CD4-positive, alpha-beta T cell treated with Interleukin-6 for 4 hours (primary cell): ENCODE measurements at regions not wholly inside any gene's neighbourhood (a gene's known extent, or its start where the extent isn't known, plus 50 kb on each side); places are given as distances from the start of the nearest gene placed in this dataset.

Source experiments
- DNase-seq: peaks from one replicate; pipeline ENCODE4 v3.0.0-alpha.2; 2020; ENCODE audit warnings: mixed read lengths

GRCh38 chr5:158178535-158178934 is 319.6 kb upstream of the CLINT1 start:
- no peak for DNase-seq

GRCh38 chr5:158177146-158177545 is 318.2 kb upstream of the CLINT1 start:
- no peak for DNase-seq

GRCh38 chr5:158175934-158176481 is 317.1 kb upstream of the CLINT1 start:
- no peak for DNase-seq

GRCh38 chr5:158174918-158175851 is 316.2 kb upstream of the CLINT1 start:
- peak; percentile 60 for DNase-seq

DNA sequence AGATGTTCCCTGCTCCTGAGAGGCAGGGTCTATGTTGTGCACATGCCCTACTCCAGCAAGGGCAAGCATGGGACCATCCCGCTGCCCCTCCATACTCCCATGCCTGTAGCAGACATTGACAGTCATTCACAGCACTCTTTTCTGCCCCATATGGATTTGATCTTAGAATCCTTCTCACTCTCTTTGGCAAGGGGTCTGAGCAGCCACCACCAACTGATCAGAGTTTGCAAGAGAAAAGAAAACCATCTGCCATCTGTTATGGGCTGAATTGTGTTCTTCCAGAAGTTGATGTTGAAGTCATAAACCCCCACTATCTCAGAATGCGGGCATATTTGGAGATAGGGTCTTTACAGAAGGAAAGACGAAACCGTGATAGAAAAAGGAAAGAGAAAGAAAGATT is 315.1 kb upstream of the CLINT1 start:
- DNase-seq = no peak

DNA sequence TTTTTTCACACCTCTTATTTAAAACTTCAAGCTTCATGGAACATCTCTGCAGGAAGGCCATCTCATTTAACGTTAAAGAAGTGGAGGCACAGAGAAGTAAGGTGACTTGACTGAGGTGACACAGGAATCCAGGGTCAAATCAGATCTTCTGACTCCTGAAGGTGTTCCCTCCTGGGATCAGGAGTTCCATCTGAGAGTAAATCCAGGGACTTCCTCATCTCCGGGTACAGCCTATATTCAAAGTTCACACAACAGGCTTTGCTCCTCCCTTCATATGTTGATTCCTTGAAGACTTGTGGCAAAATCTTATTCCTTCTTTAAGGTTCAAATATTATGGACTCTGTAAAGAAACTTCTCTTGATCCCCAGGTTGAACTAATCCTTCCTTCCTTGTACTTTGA is 313.1 kb upstream of the CLINT1 start:
- DNase-seq = no peak

DNA sequence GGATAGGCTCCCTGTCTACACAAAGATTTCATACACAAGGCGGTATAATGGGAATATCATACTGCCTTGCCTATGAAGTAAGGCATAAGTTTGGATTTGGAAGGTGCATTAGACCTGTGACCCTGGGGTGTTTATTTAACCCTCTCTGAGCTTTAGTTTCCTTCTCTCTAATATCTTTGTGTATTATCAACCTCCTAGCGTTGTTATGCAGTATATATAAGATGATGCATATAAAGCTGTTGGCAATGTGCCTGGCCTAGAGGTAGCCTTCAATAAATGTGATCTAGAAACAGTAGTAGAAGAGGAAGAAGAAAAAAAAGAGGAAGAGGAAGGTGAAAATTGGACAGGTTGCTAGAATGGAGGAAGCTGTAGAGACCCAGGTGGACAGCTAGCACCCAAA is 311.6 kb upstream of the CLINT1 start:
- no peak for DNase-seq

- no peak for DNase-seq
Measured at GRCh38 chr5:158170060-158170459, 311.1 kb upstream of the CLINT1 start.

DNA sequence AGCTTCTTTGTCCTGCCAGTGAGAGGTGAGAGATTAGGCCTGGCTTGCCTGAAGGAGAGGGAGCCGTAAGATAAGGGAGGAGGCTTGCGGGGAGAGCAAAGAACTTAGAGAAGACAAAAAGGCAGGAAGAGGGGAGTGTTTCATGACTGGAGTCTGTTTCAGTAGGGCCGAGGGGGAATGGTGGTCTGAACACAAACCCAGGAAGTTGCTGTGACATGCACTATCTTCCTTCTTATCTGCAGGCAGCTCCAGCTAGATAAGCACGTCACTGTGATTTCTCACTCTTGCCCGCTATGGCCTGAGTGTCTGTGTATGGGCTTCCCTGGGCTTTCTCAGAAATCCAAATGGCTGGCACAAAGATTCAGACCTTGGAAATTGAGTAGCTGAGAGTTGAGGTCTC is 307.5 kb upstream of the CLINT1 start:
- DNase-seq = no peak

- DNase-seq = no peak
Measured at GRCh38 chr5:158165647-158166046, 306.7 kb upstream of the CLINT1 start.

DNA sequence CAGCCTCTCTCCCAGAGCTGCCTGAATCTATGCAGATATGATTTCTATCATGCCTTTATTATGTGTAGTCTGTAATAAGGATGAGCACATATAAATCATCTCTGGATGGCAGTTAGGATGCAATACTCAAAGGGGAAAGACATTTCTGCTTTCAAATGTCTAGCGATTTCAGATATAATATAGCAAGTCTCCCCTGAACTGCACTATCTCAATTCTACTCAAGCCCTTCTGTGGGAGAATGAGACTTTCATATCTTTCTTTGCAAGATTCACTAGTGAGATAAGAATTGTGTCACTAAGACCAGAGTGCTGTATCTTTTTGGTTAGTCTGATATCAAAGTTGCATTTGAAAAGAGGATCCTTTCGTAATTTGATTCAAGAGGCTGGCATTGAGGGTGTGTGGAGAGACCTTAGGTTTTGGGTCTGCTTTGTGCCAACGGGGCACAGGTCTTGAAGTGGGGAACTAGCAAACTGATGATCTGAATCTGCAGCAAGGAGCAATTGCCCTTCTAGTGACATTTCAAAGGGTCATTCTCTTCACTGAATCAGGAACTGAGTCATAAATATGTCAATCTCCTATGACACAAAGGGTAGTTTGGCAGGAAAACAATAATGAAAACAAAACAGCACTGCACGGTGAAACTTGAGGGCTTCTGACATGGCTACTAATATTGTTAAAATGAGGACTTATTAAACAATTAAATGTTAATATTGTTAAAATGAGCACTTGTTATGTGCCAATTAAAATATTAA is 305.5 kb upstream of the CLINT1 start:
- no peak for DNase-seq

DNA sequence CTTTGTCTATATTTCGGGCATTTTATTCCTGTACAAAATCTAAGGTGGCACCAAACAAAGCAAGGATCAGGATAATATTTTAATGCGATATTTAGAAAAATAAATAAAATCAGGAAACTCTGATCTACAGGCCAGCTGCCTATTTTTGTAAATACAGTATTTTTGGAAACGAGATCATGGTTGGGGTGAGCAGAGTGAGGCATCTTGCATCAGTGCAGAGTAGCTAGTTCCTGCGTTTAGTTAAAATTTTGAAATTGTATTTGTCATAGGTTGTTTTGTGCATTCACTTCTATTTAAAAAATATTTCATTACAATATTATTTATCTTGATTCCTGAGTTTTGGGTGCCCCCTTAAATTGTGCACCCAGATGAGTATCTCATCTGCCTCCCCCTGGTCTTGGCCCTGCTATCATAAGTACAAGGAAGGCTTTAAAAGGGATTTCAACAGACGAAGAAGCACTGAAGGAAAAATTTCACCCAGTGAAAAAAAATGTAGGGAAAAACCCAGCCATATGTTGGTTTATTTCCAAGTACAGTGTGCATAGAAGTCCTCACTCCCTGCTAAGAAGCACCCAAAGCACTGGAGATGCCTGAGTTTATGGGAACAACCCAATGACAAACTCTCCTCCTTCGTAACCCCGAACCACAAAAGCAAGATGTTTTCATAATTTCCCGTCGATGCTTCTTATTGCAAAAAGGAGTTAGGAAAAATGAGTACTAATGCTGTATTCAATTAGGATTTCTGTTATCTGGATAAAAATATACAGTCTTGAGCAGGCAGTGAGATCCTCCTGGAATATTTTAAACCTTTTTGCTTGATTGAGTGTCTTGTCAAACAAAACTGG is 304.7 kb upstream of the CLINT1 start:
- no peak for DNase-seq

DNA sequence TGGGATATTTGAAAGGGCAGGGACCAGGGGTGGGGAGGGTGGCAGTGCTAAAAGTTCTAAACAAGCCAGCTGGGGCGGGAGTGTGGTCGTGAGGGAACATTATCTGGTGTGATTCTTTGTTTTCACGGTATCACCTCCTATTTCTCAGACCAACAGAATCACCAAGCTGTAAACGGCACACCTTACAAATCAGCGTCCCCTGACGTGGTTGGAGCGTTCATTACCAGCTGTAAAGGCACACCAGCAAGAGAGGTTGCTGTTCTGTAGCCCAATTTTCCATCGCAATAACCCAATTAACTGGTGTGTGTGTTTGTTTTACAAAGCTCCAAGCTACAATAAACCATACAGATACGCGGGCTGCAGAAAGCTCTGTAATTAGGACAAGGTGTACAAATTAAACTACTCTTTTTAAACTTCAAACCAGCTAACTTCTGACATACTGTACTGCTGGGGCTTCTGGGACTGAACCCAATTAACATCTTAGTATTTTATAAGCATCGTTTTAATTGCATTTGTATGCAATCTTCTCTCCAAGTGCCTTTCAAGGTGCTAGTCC is 303.6 kb upstream of the CLINT1 start:
- DNase-seq = no peak

GRCh38 chr5:158162026-158162425 is 303.1 kb upstream of the CLINT1 start:
- no peak for DNase-seq

DNA sequence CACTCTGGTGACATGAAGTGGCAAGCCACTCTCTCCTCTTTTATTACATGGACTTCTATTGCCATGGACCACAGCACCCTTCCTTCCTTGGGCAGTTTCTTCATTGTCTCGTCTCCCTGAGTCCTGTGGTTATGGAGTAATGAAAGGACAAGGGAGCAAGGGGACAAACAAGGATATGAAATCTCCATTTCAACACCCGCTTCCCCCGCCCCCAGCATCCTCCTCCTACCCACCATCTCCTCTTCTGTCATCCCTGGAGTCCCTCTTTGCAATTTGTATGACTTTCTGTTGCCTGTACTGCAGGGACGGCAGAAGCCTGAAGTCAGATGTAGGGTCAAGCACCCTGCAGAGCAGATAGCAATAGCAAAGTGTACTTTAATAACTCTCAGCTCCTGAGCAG is 300.7 kb upstream of the CLINT1 start:
- DNase-seq = no peak

DNA sequence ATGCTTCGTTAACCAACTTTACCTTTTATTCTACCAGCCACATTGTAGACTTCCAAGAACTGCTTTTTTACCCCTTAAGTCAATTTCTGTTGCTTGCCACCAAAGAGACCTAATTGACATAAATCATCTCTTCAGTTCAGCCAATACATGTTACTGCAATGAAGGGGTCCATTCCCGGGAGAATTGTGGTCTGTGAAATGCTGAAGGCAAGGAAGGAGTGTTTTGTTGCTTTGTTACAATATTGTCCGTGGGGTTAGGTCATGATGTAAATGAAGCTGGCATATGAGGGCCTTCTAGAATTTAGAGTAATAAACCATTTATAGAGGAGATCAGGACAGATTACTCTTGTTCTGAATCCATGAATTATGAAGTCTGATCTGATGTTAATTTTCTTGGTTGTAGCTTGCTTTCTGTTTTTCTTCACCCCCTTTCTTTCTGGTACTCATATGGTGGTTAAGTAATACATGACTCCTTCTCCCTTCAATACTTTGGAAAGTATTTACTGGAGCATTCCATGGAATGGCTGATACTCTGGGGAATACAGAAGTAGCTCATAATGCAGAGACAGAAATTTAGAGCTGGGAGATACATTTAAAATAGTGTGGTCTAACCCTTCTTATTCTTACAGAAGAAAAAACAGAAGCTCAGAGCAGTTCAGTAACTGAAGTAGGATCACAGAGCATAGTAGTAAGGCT is 297.0 kb upstream of the CLINT1 start:
- no peak for DNase-seq

DNA sequence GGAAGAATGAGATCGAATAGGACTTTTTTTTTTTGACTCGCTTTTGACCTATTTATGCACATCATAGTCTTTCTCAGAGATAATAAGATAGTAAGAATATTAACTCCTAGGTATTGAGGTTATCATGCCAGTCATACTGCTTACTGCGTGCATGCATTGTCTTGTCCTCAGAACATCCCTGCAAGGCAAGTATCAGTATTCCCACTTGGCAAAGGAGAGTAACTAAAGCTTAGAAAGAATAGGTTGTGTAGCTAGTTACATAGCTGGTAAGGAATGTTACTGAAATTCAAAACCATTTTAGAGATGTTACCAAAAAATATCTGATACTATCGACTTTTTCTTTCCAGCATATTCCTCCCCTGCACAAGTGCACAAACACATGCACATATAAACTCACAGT is 296.1 kb upstream of the CLINT1 start:
- no peak for DNase-seq

GRCh38 chr5:158154226-158155005 is 295.5 kb upstream of the CLINT1 start:
- DNase-seq = no peak

GRCh38 chr5:158153508-158153907 is 294.6 kb upstream of the CLINT1 start:
- no peak for DNase-seq

- DNase-seq = no peak
Measured at GRCh38 chr5:158152136-158152535, 293.2 kb upstream of the CLINT1 start.

GRCh38 chr5:158147227-158147626 is 288.3 kb upstream of the CLINT1 start:
- no peak for DNase-seq
